Activated T-cell treated with anti-CD3 and anti-CD28 coated beads, Interleukin-2, amount 50 U/mL, for 4 hours (primary cell): ENCODE measurements at regions not wholly inside any gene's neighbourhood (a gene's known extent, or its start where the extent isn't known, plus 50 kb on each side); places are given as distances from the start of the nearest gene placed in this dataset.

Experiments
- ATAC-seq, 2 donors: fragments of 200-7000 bp; cut with Tn5 transposase; one replicate each; pipeline ENCODE4 v1.10.0; 2021
- DNase-seq: peaks from one replicate; pipeline ENCODE4 v3.0.0-alpha.2; 2020
- H3K27me3 Mint-ChIP-seq: one replicate; pipeline ENCODE4 v1.8.0; 2021; ENCODE audit warnings: low read depth, mixed read lengths
- H3K36me3 Mint-ChIP-seq: one replicate; pipeline ENCODE4 v1.8.0; 2022; ENCODE audit warnings: mixed read lengths; ENCODE audit not compliant: insufficient read depth
- H3K4me1 Mint-ChIP-seq: one replicate; pipeline ENCODE4 v1.8.0; 2021; ENCODE audit warnings: low read depth, mixed read lengths
- H3K4me3 Mint-ChIP-seq: one replicate; pipeline ENCODE4 v1.8.0; 2021; ENCODE audit warnings: mild to moderate bottlenecking, moderate library complexity, mixed read lengths
- H3K9me3 Mint-ChIP-seq: one replicate; pipeline ENCODE4 v1.8.0; 2021; ENCODE audit warnings: mixed read lengths

GRCh38 chr7:121449735-121450240 is 53.7 kb upstream of the FAM3C start:
- no peaks in the 10 kb centered on the region for H3K36me3 Mint-ChIP-seq
- ATAC-seq (no peak), DNase-seq (no peak)
- peaks cover 4% of the 10 kb centered on the region for H3K9me3 Mint-ChIP-seq
- H3K27me3 Mint-ChIP-seq: no peaks in the 10 kb centered on the region
- no peak overlapping the region for H3K4me3 Mint-ChIP-seq
- H3K4me1 Mint-ChIP-seq: no peaks in the 10 kb centered on the region

GRCh38 chr7:121449329-121449728 is 53.2 kb upstream of the FAM3C start:
- Mint-ChIP-seq H3K4me1 (no peaks in the 10 kb centered on the region), H3K36me3 (no peaks in the 10 kb centered on the region), H3K9me3 (peaks cover 4% of the 10 kb centered on the region), H3K27me3 (no peaks in the 10 kb centered on the region), H3K4me3 (no peak overlapping the region)
- ATAC-seq (no peak), DNase-seq (no peak)

- no peaks in the 10 kb centered on the region for H3K4me1 Mint-ChIP-seq
- no peaks in the 10 kb centered on the region for H3K27me3 Mint-ChIP-seq
- ATAC-seq (no peak), DNase-seq (no peak)
- H3K36me3 Mint-ChIP-seq: no peaks in the 10 kb centered on the region
- H3K9me3 Mint-ChIP-seq: peaks cover 4% of the 10 kb centered on the region
- no peak overlapping the region for H3K4me3 Mint-ChIP-seq
Measured at GRCh38 chr7:121448429-121448828, 52.3 kb upstream of the FAM3C start.

- Mint-ChIP-seq H3K36me3 (no peaks in the 10 kb centered on the region), H3K27me3 (no peaks in the 10 kb centered on the region), H3K4me3 (no peak overlapping the region), H3K9me3 (peaks cover 4% of the 10 kb centered on the region), H3K4me1 (peaks cover under 1% of the 10 kb centered on the region)
- DNase-seq (no peak), ATAC-seq (no peak)
Measured at GRCh38 chr7:121447911-121448300, 51.8 kb upstream of the FAM3C start.

- Mint-ChIP-seq H3K4me3 (no peak overlapping the region), H3K36me3 (no peaks in the 10 kb centered on the region), H3K9me3 (no peaks in the 10 kb centered on the region), H3K27me3 (no peaks in the 10 kb centered on the region), H3K4me1 (peaks cover 4% of the 10 kb centered on the region)
- no peak for ATAC-seq
- no peak for DNase-seq
Measured at GRCh38 chr7:121447243-121447910, 51.3 kb upstream of the FAM3C start.

- Mint-ChIP-seq H3K9me3 (no peaks in the 10 kb centered on the region), H3K4me3 (no peak overlapping the region), H3K27me3 (no peaks in the 10 kb centered on the region), H3K36me3 (no peaks in the 10 kb centered on the region), H3K4me1 (peaks cover 12% of the 10 kb centered on the region)
- ATAC-seq: no peak
- no peak for DNase-seq
Measured at GRCh38 chr7:121446526-121446925, 50.4 kb upstream of the FAM3C start.
